Endodermal cell (in vitro differentiated cells): ENCODE measurements at regions not wholly inside any gene's neighbourhood (a gene's known extent, or its start where the extent isn't known, plus 50 kb on each side); places are given as distances from the start of the nearest gene placed in this dataset.

Experiments used
- DNase-seq: peaks from one replicate; pipeline ENCODE4 v3.0.0-alpha.2; 2017
- H3K27ac ChIP-seq: 2 replicates; pipeline ENCODE4 v1.5.1; 2013; ENCODE audit warnings: mild to moderate bottlenecking, low read depth, low read length, moderate library complexity
- H3K27me3 ChIP-seq: 2 replicates; pipeline ENCODE4 v1.6.1; 2013; ENCODE audit warnings: mild to moderate bottlenecking, low read length, moderate library complexity; ENCODE audit not compliant: insufficient read depth, control insufficient read depth, poor library complexity, severe bottlenecking
- H3K36me3 ChIP-seq: 2 replicates; pipeline ENCODE4 v1.7.0; 2013; ENCODE audit warnings: mild to moderate bottlenecking, low read length, moderate library complexity; ENCODE audit not compliant: control insufficient read depth, insufficient read depth
- H3K4me1 ChIP-seq: one replicate; pipeline ENCODE4 v1.7.0; 2013; ENCODE audit warnings: low read length; ENCODE audit not compliant: control insufficient read depth, insufficient read depth
- H3K4me3 ChIP-seq: 2 replicates; pipeline ENCODE4 v1.5.1; 2013; ENCODE audit warnings: mild to moderate bottlenecking, low read length, moderate library complexity
- H3K9ac ChIP-seq: 2 replicates; pipeline ENCODE4 v1.6.1; 2013; ENCODE audit warnings: mild to moderate bottlenecking, low read length, moderate library complexity; ENCODE audit not compliant: poor library complexity, severe bottlenecking; ENCODE audit errors: extremely low read depth
- H3K9me3 ChIP-seq: 2 replicates; pipeline ENCODE4 v1.6.1; 2013; ENCODE audit warnings: mild to moderate bottlenecking, low read length, moderate library complexity; ENCODE audit not compliant: control insufficient read depth
- H3K27ac Mint-ChIP-seq: 2 replicates; pipeline ENCODE4 v1.8.0; 2020; ENCODE audit warnings: mixed read lengths
- H3K27me3 Mint-ChIP-seq: 2 replicates; pipeline ENCODE4 v1.8.0; 2021; ENCODE audit warnings: mild to moderate bottlenecking, mixed read lengths; ENCODE audit not compliant: insufficient read depth
- H3K36me3 Mint-ChIP-seq: 2 replicates; pipeline ENCODE4 v1.8.0; 2020; ENCODE audit warnings: low read depth, mixed read lengths
- H3K4me1 Mint-ChIP-seq: 2 replicates; pipeline ENCODE4 v1.8.0; 2020; ENCODE audit warnings: mixed read lengths
- H3K4me3 Mint-ChIP-seq: 2 replicates; pipeline ENCODE4 v1.8.0; 2020; ENCODE audit warnings: mild to moderate bottlenecking, moderate library complexity, mixed read lengths
- H3K9me3 Mint-ChIP-seq: 2 replicates; pipeline ENCODE4 v1.8.0; 2020; ENCODE audit warnings: mild to moderate bottlenecking, mixed read lengths
- CTCF ChIP-seq: fragments of 200-600 bp; sonication (generic); conservative IDR thresholded peaks from 2 replicates; pipeline ENCODE4 v1.5.0; 2021; ENCODE audit warnings: antibody characterized with exemption, mild to moderate bottlenecking
- WGBS, 2 experiments: methylation state at CpG; one replicate each; pipeline versions ENCODE4 v1.1.5 to v1.1.7; 2013; ENCODE audit warnings: missing lambda C conversion rate in 2 of 2, mixed read lengths in 1 of 2; ENCODE audit not compliant: insufficient coverage in 1 of 2, insufficient read length in 1 of 2; 5-methylcytosine and 5-hydroxymethylcytosine counted together

GRCh38 chr10:118175148-118175547, 128.4 kb upstream of the RAB11FIP2 start:
- Mint-ChIP-seq H3K27me3 (peaks cover 6% of the 10 kb centered on the region), H3K36me3 (no peaks in the 10 kb centered on the region), H3K27ac (no peak overlapping the region), H3K4me3 (no peak overlapping the region), H3K9me3 (peaks cover 4% of the 10 kb centered on the region), H3K4me1 (no peaks in the 10 kb centered on the region)
- 94 to 97% methylated on average over 2 of the region's 2 CpGs for WGBS, 2 experiments
- Histone ChIP-seq H3K27ac (no peak overlapping the region), H3K4me3 (no peak overlapping the region), H3K4me1 (no peaks in the 10 kb centered on the region), H3K36me3 (no peaks in the 10 kb centered on the region), H3K27me3 (no peaks in the 10 kb centered on the region), H3K9me3 (no peaks in the 10 kb centered on the region), H3K9ac (no peak overlapping the region)
- no peak for DNase-seq
- TF ChIP-seq CTCF, result no peak

- no peak for DNase-seq
- Histone ChIP-seq H3K9me3 (no peaks in the 10 kb centered on the region), H3K9ac (no peak overlapping the region), H3K4me3 (no peak overlapping the region), H3K36me3 (no peaks in the 10 kb centered on the region), H3K4me1 (no peaks in the 10 kb centered on the region), H3K27me3 (no peaks in the 10 kb centered on the region), H3K27ac (no peak overlapping the region)
- H3K27ac Mint-ChIP-seq, result no peak overlapping the region
- no peaks in the 10 kb centered on the region for H3K9me3 Mint-ChIP-seq
- H3K4me3 Mint-ChIP-seq, result no peak overlapping the region
- 90% methylated on average over 2 of the region's 2 CpGs; no CpG with 5 or more reads in 1 of the 2 experiments for WGBS, 2 experiments
- H3K27me3 Mint-ChIP-seq, result peaks cover 6% of the 10 kb centered on the region
- no peaks in the 10 kb centered on the region for H3K36me3 Mint-ChIP-seq
- TF ChIP-seq CTCF, result no peak
- H3K4me1 Mint-ChIP-seq, result no peaks in the 10 kb centered on the region
Observed at GRCh38 chr10:118173296-118173695, 126.6 kb upstream of the RAB11FIP2 start.

GRCh38 chr10:118171861-118172260, 125.1 kb upstream of the RAB11FIP2 start:
- Histone ChIP-seq H3K27me3 (no peaks in the 10 kb centered on the region), H3K4me1 (no peaks in the 10 kb centered on the region), H3K4me3 (no peak overlapping the region), H3K36me3 (no peaks in the 10 kb centered on the region), H3K27ac (no peak overlapping the region), H3K9me3 (no peaks in the 10 kb centered on the region), H3K9ac (no peak overlapping the region)
- no peak for TF ChIP-seq CTCF
- Mint-ChIP-seq H3K9me3 (no peaks in the 10 kb centered on the region), H3K36me3 (no peaks in the 10 kb centered on the region), H3K4me1 (no peaks in the 10 kb centered on the region), H3K27me3 (peaks cover 6% of the 10 kb centered on the region), H3K4me3 (no peak overlapping the region), H3K27ac (no peak overlapping the region)
- no CpG with 5 or more reads among the region's 1 CpG for WGBS, 2 experiments
- DNase-seq, result no peak
